ENCODE measurements at regions not wholly inside any gene's neighbourhood (a gene's known extent, or its start where the extent isn't known, plus 50 kb on each side); places are given as distances from the start of the nearest gene placed in this dataset.

DNA sequence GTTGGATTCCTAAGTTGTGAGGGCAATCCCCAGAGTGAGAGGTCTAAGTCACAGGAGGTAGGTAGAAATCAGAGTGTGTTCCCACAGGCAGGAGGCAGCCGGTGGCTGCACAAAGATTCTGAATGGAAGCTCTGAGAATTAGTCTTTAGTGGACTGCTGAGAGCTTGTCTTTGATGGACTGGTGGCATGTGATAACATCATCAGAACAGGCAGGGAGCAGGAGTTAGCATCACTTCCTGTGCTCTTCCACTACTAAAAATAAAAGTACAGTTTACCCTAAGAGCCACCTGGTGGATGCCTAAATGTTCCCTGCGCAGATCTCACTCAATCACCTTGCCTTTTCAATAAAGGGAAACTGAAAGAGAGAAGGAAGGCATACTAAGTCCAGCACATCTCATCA is 294.6 kb upstream of the POU3F2 start:
- 79% methylated on average over 2 of the region's 2 CpGs for WGBS
- DNase-seq (ENCODE audit: low spot score in 2 of 2), result no peak
- H3K4me3 ChIP-seq, result no peak overlapping the region
- no peak for TF ChIP-seq EP300 (IDR thresholded peaks at IDR 0.05)
- TF ChIP-seq, protein P1, sequence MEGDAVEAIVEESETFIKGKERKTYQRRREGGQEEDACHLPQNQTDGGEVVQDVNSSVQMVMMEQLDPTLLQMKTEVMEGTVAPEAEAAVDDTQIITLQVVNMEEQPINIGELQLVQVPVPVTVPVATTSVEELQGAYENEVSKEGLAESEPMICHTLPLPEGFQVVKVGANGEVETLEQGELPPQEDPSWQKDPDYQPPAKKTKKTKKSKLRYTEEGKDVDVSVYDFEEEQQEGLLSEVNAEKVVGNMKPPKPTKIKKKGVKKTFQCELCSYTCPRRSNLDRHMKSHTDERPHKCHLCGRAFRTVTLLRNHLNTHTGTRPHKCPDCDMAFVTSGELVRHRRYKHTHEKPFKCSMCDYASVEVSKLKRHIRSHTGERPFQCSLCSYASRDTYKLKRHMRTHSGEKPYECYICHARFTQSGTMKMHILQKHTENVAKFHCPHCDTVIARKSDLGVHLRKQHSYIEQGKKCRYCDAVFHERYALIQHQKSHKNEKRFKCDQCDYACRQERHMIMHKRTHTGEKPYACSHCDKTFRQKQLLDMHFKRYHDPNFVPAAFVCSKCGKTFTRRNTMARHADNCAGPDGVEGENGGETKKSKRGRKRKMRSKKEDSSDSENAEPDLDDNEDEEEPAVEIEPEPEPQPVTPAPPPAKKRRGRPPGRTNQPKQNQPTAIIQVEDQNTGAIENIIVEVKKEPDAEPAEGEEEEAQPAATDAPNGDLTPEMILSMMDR (IDR thresholded peaks at IDR 0.05), result no peak
- no peaks in the 10 kb centered on the region for H3K4me1 ChIP-seq
- no peaks in the 10 kb centered on the region for H3K27me3 ChIP-seq
- H3K9me3 ChIP-seq, result no peaks in the 10 kb centered on the region
- no peaks in the 10 kb centered on the region for H3K36me3 ChIP-seq
- no peak overlapping the region for H3K27ac ChIP-seq

DNA sequence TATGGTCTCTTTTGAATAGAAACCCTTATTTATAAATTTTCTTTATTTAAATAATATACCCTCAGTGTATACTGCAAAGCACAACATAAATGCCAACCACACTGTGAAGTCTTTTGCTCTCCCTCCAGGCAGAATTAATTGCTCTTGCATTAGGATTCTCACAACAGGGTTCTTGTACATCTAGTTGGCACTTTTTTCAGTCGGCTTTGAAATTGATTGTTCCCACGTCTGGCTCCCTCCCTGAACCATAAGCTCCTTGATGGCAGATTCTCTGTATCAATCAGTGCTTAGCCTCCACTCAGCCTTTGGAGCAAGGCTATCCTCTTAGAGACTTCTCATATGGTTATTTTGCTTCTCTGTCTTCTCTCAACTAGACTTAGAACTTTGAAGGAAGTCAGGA is 288.0 kb upstream of the POU3F2 start:
- WGBS, result 36% methylated on average over 2 of the region's 2 CpGs
- H3K4me1 ChIP-seq, result no peaks in the 10 kb centered on the region
- no peak overlapping the region for H3K27ac ChIP-seq
- no peaks in the 10 kb centered on the region for H3K9me3 ChIP-seq
- no peak for TF ChIP-seq POLR2AphosphoS5 (IDR thresholded peaks at IDR 0.05)
- TF ChIP-seq, protein P1 (IDR thresholded peaks at IDR 0.05), result no peak
- no peak for TF ChIP-seq EP300 (IDR thresholded peaks at IDR 0.05)
- TF ChIP-seq POLR2A (IDR thresholded peaks at IDR 0.05), result no peak
- no peak overlapping the region for H3K4me3 ChIP-seq
- no peak for DNase-seq (ENCODE audit: low spot score in 2 of 2)
- H3K36me3 ChIP-seq, result no peaks in the 10 kb centered on the region
- H3K27me3 ChIP-seq, result no peaks in the 10 kb centered on the region

DNA sequence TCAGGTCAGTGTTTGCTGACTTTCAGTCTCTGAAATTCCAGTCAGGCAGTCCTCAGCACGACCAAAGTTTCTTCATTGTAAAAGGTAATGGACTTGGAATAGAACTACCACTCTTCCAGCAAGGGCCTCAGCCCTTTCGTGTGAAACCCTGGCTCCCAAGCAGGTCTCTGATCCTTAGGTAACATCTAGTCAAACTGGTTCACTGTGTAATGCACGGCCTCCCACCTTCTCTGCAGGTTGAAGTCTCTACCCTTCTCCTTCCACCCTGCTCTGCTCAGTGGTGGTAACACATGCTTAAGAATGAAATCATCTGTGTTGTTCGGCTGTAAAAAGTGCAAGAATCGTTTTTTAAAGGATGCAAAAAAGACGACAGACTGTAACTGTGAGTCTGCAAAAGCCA is 287.2 kb upstream of the POU3F2 start:
- no peaks in the 10 kb centered on the region for H3K4me1 ChIP-seq
- H3K9me3 ChIP-seq, result no peaks in the 10 kb centered on the region
- TF ChIP-seq EP300 (IDR thresholded peaks at IDR 0.05) (no peak), POLR2AphosphoS5 (IDR thresholded peaks at IDR 0.05) (no peak), POLR2A (IDR thresholded peaks at IDR 0.05) (no peak)
- no peaks in the 10 kb centered on the region for H3K27me3 ChIP-seq
- no peak overlapping the region for H3K4me3 ChIP-seq
- no peak overlapping the region for H3K27ac ChIP-seq
- H3K36me3 ChIP-seq, result no peaks in the 10 kb centered on the region
- DNase-seq (ENCODE audit: low spot score in 2 of 2), result no peak
- WGBS, result 52% methylated on average over 6 of the region's 6 CpGs

DNA sequence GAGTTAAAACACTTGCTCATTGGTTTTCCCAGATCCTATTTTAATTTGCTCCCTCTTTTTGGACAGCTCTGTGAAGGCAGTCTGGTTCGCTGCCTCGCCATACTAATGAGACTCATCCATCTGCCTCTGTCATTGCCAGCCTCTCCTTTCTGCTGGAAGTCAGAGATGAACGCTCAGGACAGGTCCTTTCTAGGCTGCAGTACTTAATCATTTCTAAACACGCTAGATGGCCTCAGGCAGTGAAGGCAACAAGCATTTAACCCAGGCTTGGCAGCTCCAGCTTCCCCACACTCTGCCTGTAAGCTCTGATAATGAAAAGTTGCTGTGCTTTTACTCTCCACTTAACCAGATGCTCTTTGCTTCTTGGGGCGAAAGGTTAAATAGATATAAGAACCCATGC is 286.7 kb upstream of the POU3F2 start:
- H3K36me3 ChIP-seq, result no peaks in the 10 kb centered on the region
- TF ChIP-seq EP300 (IDR thresholded peaks at IDR 0.05) (no peak), POLR2AphosphoS5 (IDR thresholded peaks at IDR 0.05) (no peak), POLR2A (IDR thresholded peaks at IDR 0.05) (no peak)
- TF ChIP-seq, protein P1 (IDR thresholded peaks at IDR 0.05), result no peak
- no peaks in the 10 kb centered on the region for H3K27me3 ChIP-seq
- no peak for DNase-seq (ENCODE audit: low spot score in 2 of 2)
- no peaks in the 10 kb centered on the region for H3K9me3 ChIP-seq
- 48% methylated on average over 5 of the region's 5 CpGs for WGBS
- no peak overlapping the region for H3K4me3 ChIP-seq
- no peak overlapping the region for H3K27ac ChIP-seq
- no peaks in the 10 kb centered on the region for H3K4me1 ChIP-seq

DNA sequence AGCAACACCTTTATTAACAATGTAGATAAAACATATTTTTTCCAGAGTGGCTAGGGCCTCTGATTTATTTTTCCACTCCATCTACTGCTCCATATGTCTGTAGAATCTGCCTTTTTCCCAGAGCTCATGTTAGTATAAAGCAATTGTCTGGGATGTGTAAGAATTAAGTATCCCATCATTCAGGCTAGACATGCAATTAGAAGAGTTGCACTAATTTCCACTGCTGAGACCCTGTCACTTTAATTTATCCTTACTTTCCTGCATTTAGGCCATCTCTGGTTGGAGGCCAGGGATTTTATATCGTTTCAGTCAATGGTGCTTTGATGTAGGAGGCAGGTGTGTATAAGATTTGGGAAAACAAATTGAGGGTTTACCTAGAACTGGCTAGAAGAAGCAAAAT is 286.1 kb upstream of the POU3F2 start:
- Histone ChIP-seq H3K4me3 (no peak overlapping the region), H3K27ac (no peak overlapping the region), H3K9me3 (no peaks in the 10 kb centered on the region), H3K4me1 (no peaks in the 10 kb centered on the region), H3K36me3 (no peaks in the 10 kb centered on the region), H3K27me3 (no peaks in the 10 kb centered on the region)
- 57% methylated on average over 1 of the region's 1 CpG for WGBS
- DNase-seq (ENCODE audit: low spot score in 2 of 2), result no peak
- no peak for TF ChIP-seq POLR2AphosphoS5 (IDR thresholded peaks at IDR 0.05)
- TF ChIP-seq, protein P1 (IDR thresholded peaks at IDR 0.05), result no peak
- no peak for TF ChIP-seq EP300 (IDR thresholded peaks at IDR 0.05)

DNA sequence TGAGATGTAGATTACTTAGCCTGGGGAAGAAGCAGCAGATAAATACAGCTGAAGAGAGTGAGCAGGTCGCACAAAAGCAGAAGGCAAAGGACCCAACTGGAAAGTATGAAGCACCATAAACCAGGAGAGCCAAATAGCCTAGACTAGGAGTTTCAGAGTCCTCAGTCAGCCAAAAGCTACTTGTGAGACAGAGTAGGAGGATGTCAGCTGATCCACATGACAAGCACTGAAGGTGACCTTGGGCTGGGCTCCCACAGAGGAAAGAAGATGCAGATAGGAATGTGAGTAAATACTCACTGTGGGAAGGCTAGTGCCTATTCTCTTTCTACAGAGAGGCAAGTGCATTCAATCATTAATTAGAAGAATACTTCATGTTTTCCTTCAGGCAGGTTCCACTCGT is 274.0 kb upstream of the POU3F2 start:
- no peak for DNase-seq (ENCODE audit: low spot score in 2 of 2)
- TF ChIP-seq POLR2AphosphoS5 (IDR thresholded peaks at IDR 0.05) (no peak), EP300 (IDR thresholded peaks at IDR 0.05) (no peak)
- H3K27me3 ChIP-seq, result no peaks in the 10 kb centered on the region
- no peaks in the 10 kb centered on the region for H3K36me3 ChIP-seq
- no peak overlapping the region for H3K27ac ChIP-seq
- H3K4me3 ChIP-seq, result no peak overlapping the region
- no peaks in the 10 kb centered on the region for H3K4me1 ChIP-seq
- 74% methylated on average over 2 of the region's 2 CpGs for WGBS
- H3K9me3 ChIP-seq, result no peaks in the 10 kb centered on the region
